Mesenchymal stem cell (in vitro differentiated cells and primary cell): ENCODE measurements at regions not wholly inside any gene's neighbourhood (a gene's known extent, or its start where the extent isn't known, plus 50 kb on each side); places are given as distances from the start of the nearest gene placed in this dataset.

Source experiments
- DNase-seq: peaks from one replicate; pipeline ENCODE4 v3.0.0-alpha.2; 2013
- H2AFZ ChIP-seq: one replicate; pipeline ENCODE4 v1.6.1; 2013; ENCODE audit warnings: low read depth, mild to moderate bottlenecking, control low read depth, inconsistent platforms, low read length, moderate library complexity
- H2AK5ac ChIP-seq: 2 replicates; pipeline ENCODE4 v1.6.1; 2013; ENCODE audit warnings: low read length, moderate library complexity, mild to moderate bottlenecking, inconsistent platforms; ENCODE audit not compliant: severe bottlenecking
- H2BK120ac ChIP-seq: one replicate; pipeline ENCODE4 v1.6.1; 2013; ENCODE audit warnings: low read depth, mild to moderate bottlenecking, inconsistent platforms, low read length, moderate library complexity
- H2BK12ac ChIP-seq, 2 experiments: one replicate each; pipeline ENCODE4 v1.6.1; 2013; ENCODE audit warnings: inconsistent platforms in 2 of 2, low read length in 2 of 2, mild to moderate bottlenecking in 2 of 2, moderate library complexity in 2 of 2, control low read depth in 1 of 2
- H2BK15ac ChIP-seq: one replicate; pipeline ENCODE4 v1.6.1; 2013; ENCODE audit warnings: mild to moderate bottlenecking, low read depth, inconsistent platforms; ENCODE audit not compliant: poor library complexity, severe bottlenecking
- H2BK5ac ChIP-seq: 2 replicates; pipeline ENCODE4 v1.6.1; 2013; ENCODE audit warnings: low read depth, mild to moderate bottlenecking, low read length, control low read depth, inconsistent platforms; ENCODE audit not compliant: poor library complexity, severe bottlenecking
- H3K14ac ChIP-seq, 2 experiments: one replicate each; pipeline ENCODE4 v1.6.1; 2013; ENCODE audit warnings: inconsistent platforms in 2 of 2, low read length in 2 of 2, control low read depth in 1 of 2, mild to moderate bottlenecking in 1 of 2, moderate library complexity in 1 of 2
- H3K18ac ChIP-seq, 2 experiments: one replicate each; pipeline ENCODE4 v1.6.1; 2013; ENCODE audit warnings: inconsistent platforms in 2 of 2, low read length in 2 of 2, control low read depth in 1 of 2, low read depth in 1 of 2, mild to moderate bottlenecking in 1 of 2
- H3K23ac ChIP-seq, 2 experiments: one replicate each; pipeline ENCODE4 v1.6.1; 2013; ENCODE audit warnings: inconsistent platforms in 2 of 2, low read length in 2 of 2, mild to moderate bottlenecking in 2 of 2, moderate library complexity in 2 of 2, control low read depth in 1 of 2
- H3K27ac ChIP-seq: 2 replicates; pipeline ENCODE4 v1.5.1; 2013; ENCODE audit warnings: mild to moderate bottlenecking, moderate library complexity, low read length, control low read depth, inconsistent platforms; ENCODE audit not compliant: poor library complexity, severe bottlenecking
- H3K27me3 ChIP-seq, 2 experiments: 2 replicates each; pipeline versions ENCODE4 v1.6.1 to v1.7.0; 2013; ENCODE audit warnings: low read length in 2 of 2, mild to moderate bottlenecking in 2 of 2, moderate library complexity in 2 of 2, control low read depth in 1 of 2, inconsistent platforms in 1 of 2; ENCODE audit not compliant: control insufficient read depth in 1 of 2, insufficient read depth in 1 of 2
- H3K36me3 ChIP-seq, 2 experiments: 2 replicates each; pipeline versions ENCODE4 v1.6.1 to v1.7.0; 2013; ENCODE audit warnings: low read length in 2 of 2, control low read depth in 1 of 2, inconsistent platforms in 1 of 2, low read depth in 1 of 2, mild to moderate bottlenecking in 1 of 2; ENCODE audit not compliant: insufficient read depth in 2 of 2, control insufficient read depth in 1 of 2
- H3K4ac ChIP-seq, 2 experiments: one replicate each; pipeline ENCODE4 v1.6.1; 2013; ENCODE audit warnings: inconsistent platforms in 2 of 2, low read length in 2 of 2, mild to moderate bottlenecking in 2 of 2, moderate library complexity in 2 of 2, control low read depth in 1 of 2, low read depth in 1 of 2
- H3K4me1 ChIP-seq: 2 replicates; pipeline ENCODE4 v1.6.1; 2013; ENCODE audit warnings: low read depth, low read length, control low read depth; ENCODE audit not compliant: control insufficient read depth, insufficient read depth
- H3K4me2 ChIP-seq: 2 replicates; pipeline ENCODE4 v1.6.1; 2013; ENCODE audit warnings: low read length, mild to moderate bottlenecking, inconsistent platforms; ENCODE audit not compliant: poor library complexity, severe bottlenecking
- H3K4me3 ChIP-seq, 2 experiments: 2 replicates each; pipeline versions ENCODE4 v1.5.1 to v1.7.0; 2013; ENCODE audit warnings: low read length in 2 of 2, mild to moderate bottlenecking in 2 of 2, control low read depth in 1 of 2, low read depth in 1 of 2; ENCODE audit not compliant: insufficient read depth in 1 of 2
- H3K79me1 ChIP-seq: replicated peaks from 2 replicates; pipeline ENCODE4 v1.6.1; 2013; ENCODE audit warnings: mild to moderate bottlenecking, control low read depth, low read length, inconsistent platforms; ENCODE audit not compliant: poor library complexity, severe bottlenecking
- H3K9ac ChIP-seq: 2 replicates; pipeline ENCODE4 v1.7.0; 2013; ENCODE audit warnings: mild to moderate bottlenecking, low read length, moderate library complexity
- H3K9me3 ChIP-seq: 2 replicates; pipeline ENCODE4 v1.7.0; 2013; ENCODE audit warnings: mild to moderate bottlenecking, low read length; ENCODE audit not compliant: control insufficient read depth
- H4K8ac ChIP-seq: one replicate; pipeline ENCODE4 v1.6.1; 2013; ENCODE audit warnings: inconsistent platforms, mild to moderate bottlenecking, low read length, moderate library complexity
- H4K91ac ChIP-seq: one replicate; pipeline ENCODE4 v1.6.1; 2013; ENCODE audit warnings: mild to moderate bottlenecking, low read length, inconsistent platforms
- WGBS: methylation state at CpG from one replicate; pipeline ENCODE4 v1.1.7; 2013; ENCODE audit warnings: mixed read lengths; 5-methylcytosine and 5-hydroxymethylcytosine counted together

DNA sequence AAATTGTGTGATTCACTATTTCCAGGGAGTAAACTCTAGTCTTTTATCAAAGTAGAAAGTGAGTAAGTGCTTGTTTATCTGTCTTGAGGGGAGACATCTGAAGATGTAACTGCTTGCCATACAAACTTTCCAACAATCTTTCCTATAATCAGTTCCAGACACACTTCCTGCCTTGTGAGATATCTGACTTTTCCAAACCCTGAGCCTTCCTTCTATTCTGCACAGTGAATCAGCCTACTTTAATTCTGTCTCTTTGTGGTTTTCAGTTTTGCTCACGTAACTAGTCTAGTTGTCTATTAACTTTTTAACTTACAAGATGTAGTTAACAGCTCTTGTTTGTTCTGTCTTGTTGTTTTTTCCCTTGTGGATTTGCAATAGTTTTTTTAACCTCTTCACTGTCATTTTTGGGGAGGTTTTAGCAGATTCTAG is 947.8 kb downstream of the C4orf33 start:
- Histone ChIP-seq H3K4me2 (no peak overlapping the region), H3K4ac (no peak overlapping the region), H4K8ac (no peak overlapping the region), H3K4me3 (no peak overlapping the region), H2BK120ac (no peak overlapping the region), H3K18ac (no peak overlapping the region), H2BK5ac (no peak overlapping the region), H3K4me1 (peaks cover 3% of the 10 kb centered on the region), H2AK5ac (no peak overlapping the region), H3K36me3 (no peaks in the 10 kb centered on the region), H3K27ac (peak overlapping the region; percentile 64), H3K14ac (no peak overlapping the region), H3K9ac (no peak overlapping the region), H3K79me1 (no peaks in the 10 kb centered on the region), H3K23ac (no peak overlapping the region), H4K91ac (no peak overlapping the region), H2BK15ac (no peak overlapping the region), H2BK12ac (no peak overlapping the region), H3K27me3 (no peaks in the 10 kb centered on the region), H3K9me3 (no peaks in the 10 kb centered on the region), H2AFZ (no peak overlapping the region)
- peak; percentile 4 for DNase-seq
- WGBS = no CpG with 5 or more reads among the region's 1 CpG

DNA sequence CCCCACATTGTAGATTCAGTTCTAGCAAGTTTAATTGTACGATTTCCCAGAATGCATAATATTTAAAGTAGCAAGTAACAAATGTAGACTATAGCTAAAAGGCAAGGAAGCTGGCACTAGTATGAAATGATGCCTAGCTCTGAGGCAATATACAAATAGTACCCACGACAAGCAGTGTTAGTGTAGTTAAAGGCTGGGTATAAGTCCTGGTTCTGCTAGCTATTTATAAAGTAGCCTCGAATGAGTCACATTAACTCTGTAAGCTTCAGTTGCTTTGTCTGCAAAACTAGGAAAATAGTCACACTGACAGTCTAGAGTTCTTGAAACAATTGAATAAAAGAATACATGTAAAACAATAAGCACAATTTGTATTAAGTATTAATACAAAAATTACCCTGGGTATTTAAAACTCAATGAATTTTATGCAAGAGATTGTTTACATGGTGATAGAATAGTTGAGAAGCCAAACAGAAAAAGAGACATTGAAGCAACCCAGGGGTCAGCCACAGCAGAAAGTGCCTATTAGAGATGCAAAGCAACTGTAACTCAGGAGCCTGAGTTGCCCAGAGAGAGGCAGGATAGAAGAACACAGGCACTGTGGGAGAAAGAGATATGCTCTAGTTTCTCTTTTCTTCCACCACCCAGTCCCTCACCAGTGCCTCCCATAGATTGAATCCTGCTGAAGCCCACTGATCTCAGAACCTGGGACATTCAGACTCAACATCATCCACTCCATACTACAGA is 949.0 kb downstream of the C4orf33 start:
- H3K9me3 ChIP-seq = no peaks in the 10 kb centered on the region
- no peak overlapping the region for H3K4ac ChIP-seq
- no peak overlapping the region for H3K4me3 ChIP-seq
- H3K79me1 ChIP-seq = no peaks in the 10 kb centered on the region
- no peak overlapping the region for H3K23ac ChIP-seq
- no peak overlapping the region for H3K18ac ChIP-seq
- no peak overlapping the region for H4K91ac ChIP-seq
- WGBS = 82% methylated on average over 2 of the region's 3 CpGs
- no peak overlapping the region for H2BK15ac ChIP-seq
- no peak overlapping the region for H4K8ac ChIP-seq
- H2BK120ac ChIP-seq = no peak overlapping the region
- no peak overlapping the region for H2BK5ac ChIP-seq
- no peaks in the 10 kb centered on the region for H3K27me3 ChIP-seq
- H3K27ac ChIP-seq = no peak overlapping the region
- H3K36me3 ChIP-seq = no peaks in the 10 kb centered on the region
- H2AK5ac ChIP-seq = peak overlapping the region; percentile 64
- no peak overlapping the region for H3K9ac ChIP-seq
- no peak overlapping the region for H2AFZ ChIP-seq
- no peak overlapping the region for H3K4me2 ChIP-seq
- no peak for DNase-seq
- no peak overlapping the region for H3K14ac ChIP-seq
- peaks cover 3% of the 10 kb centered on the region for H3K4me1 ChIP-seq
- no peak overlapping the region for H2BK12ac ChIP-seq

DNA sequence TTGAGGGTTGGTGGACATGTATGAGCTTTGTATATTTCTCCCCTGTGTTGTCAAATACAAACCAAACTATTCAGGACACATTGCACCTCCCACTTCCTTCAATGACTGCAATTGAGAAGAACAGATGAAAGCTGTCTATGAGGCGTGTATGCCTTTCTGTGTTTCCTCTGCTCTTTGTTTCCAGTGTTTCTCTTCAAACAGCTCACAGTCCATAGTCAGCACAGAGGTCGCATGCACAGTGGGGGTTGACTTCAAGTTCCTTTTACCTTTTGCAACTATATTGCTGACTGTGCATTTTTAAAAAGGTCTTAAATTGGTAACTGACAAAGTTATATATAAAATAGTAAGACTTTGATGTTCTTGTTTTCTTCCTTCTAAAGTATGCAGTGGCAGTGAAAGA is 957.8 kb downstream of the C4orf33 start:
- H3K9me3 ChIP-seq = no peaks in the 10 kb centered on the region
- H3K79me1 ChIP-seq = no peaks in the 10 kb centered on the region
- WGBS = 77% methylated on average over 1 of the region's 2 CpGs

DNA sequence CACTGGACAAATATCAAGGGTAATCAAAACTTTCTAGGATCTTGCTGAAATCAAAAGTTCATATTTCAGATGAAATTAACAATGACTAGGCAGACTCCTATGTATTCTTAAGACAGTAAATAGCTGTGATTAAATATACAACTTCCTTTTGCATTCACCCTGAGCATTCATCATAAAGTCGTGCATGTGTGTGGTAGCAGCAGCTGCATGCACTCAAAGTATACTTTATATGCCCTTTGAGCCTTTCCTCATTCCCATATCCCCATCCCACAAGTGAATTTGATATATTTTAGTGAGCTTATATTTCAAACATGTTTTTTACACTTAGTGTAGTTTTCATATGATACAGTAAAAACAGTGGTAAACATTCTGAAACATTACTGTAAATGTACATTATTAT is 959.0 kb downstream of the C4orf33 start:
- WGBS = no CpG with 5 or more reads among the region's 1 CpG
- H2AFZ ChIP-seq = no peak overlapping the region
- no peak overlapping the region for H2BK12ac ChIP-seq
- H3K27ac ChIP-seq = no peak overlapping the region
- H3K36me3 ChIP-seq = no peaks in the 10 kb centered on the region
- H3K14ac ChIP-seq = no peak overlapping the region
- H3K27me3 ChIP-seq = no peaks in the 10 kb centered on the region
- no peak overlapping the region for H3K4ac ChIP-seq
- no peaks in the 10 kb centered on the region for H3K79me1 ChIP-seq
- H3K9ac ChIP-seq = no peak overlapping the region
- no peak overlapping the region for H2BK120ac ChIP-seq
- no peak overlapping the region for H3K18ac ChIP-seq
- DNase-seq = no peak
- H3K9me3 ChIP-seq = no peaks in the 10 kb centered on the region
- no peak overlapping the region for H3K23ac ChIP-seq
- no peak overlapping the region for H2BK15ac ChIP-seq
- no peak overlapping the region for H4K91ac ChIP-seq
- H3K4me3 ChIP-seq = no peak overlapping the region
- H3K4me2 ChIP-seq = no peak overlapping the region
- H4K8ac ChIP-seq = no peak overlapping the region
- H3K4me1 ChIP-seq = no peaks in the 10 kb centered on the region
- H2BK5ac ChIP-seq = no peak overlapping the region
- H2AK5ac ChIP-seq = no peak overlapping the region

More for the DNA sequence above, 957.8 kb downstream of the C4orf33 start:
- no peak overlapping the region for H4K8ac ChIP-seq
- no peak for DNase-seq
- no peak overlapping the region for H3K4me2 ChIP-seq
- H2BK5ac ChIP-seq = no peak overlapping the region
- H3K9ac ChIP-seq = no peak overlapping the region
- no peak overlapping the region for H2BK12ac ChIP-seq
- H2AK5ac ChIP-seq = no peak overlapping the region
- no peak overlapping the region for H3K23ac ChIP-seq
- H3K27ac ChIP-seq = no peak overlapping the region
- no peaks in the 10 kb centered on the region for H3K27me3 ChIP-seq
- H2BK15ac ChIP-seq = no peak overlapping the region
- no peak overlapping the region for H3K4ac ChIP-seq
- no peak overlapping the region for H2BK120ac ChIP-seq
- H4K91ac ChIP-seq = no peak overlapping the region
- no peak overlapping the region for H3K4me3 ChIP-seq
- H3K18ac ChIP-seq = no peak overlapping the region
- no peak overlapping the region for H3K14ac ChIP-seq
- no peaks in the 10 kb centered on the region for H3K4me1 ChIP-seq
- no peaks in the 10 kb centered on the region for H3K36me3 ChIP-seq
- H2AFZ ChIP-seq = no peak overlapping the region
